Spleen (tissue), 7 donors: ENCODE measurements at regions not wholly inside any gene's neighbourhood (a gene's known extent, or its start where the extent isn't known, plus 50 kb on each side); places are given as distances from the start of the nearest gene placed in this dataset.

Source experiments
- CTCF ChIP-seq, 11 experiments: fragments of 200-600 bp in 7 of 11; fragments of 450-650 bp in 4 of 11; sonication (generic) in 4 of 11; IDR thresholded peaks in 8 of 11; conservative IDR thresholded peaks in 3 of 11; 1 replicate in 7 of 11; 2 replicates in 4 of 11; pipeline versions ENCODE4 v1.4.0 to v1.8.0; 2016 to 2021; ENCODE audit warnings: antibody characterized with exemption in 11 of 11, inconsistent platforms in 4 of 11, mild to moderate bottlenecking in 1 of 11
- POLR2A ChIP-seq, 3 donors: fragments of 450-650 bp; IDR thresholded peaks; one replicate each; pipeline ENCODE4 v1.5.1; 2017; ENCODE audit warnings: antibody characterized with exemption in 3 of 3, mild to moderate bottlenecking in 1 of 3
- POLR2AphosphoS5 ChIP-seq, 3 donors: sonication (generic); formaldehyde crosslinking; IDR thresholded peaks; one replicate each; pipeline ENCODE4 v1.5.1; 2017; ENCODE audit warnings: antibody characterized with exemption in 3 of 3
- donor health status: DM: no; HTN: no; CAD: no; lungs with moderate emphysema.
- donor health status: DM: no; HTN: no; CAD: no.
- donor health status: DM: no; HTN: no; CAD: no.

GRCh38 chr13:44086389-44086788 lies 206.7 kb downstream of the LACC1 start:
- TF ChIP-seq POLR2A (IDR thresholded peaks at IDR 0.05), result no peak
- TF ChIP-seq CTCF (IDR thresholded peaks at IDR 0.05 in 8 of 11, conservative IDR thresholded peaks at IDR 0.05 in 3 of 11), result no peak
- TF ChIP-seq POLR2AphosphoS5 (IDR thresholded peaks at IDR 0.05), result no peak
